ENCODE measurements at regions not wholly inside any gene's neighbourhood (a gene's known extent, or its start where the extent isn't known, plus 50 kb on each side); places are given as distances from the start of the nearest gene placed in this dataset.

DNA sequence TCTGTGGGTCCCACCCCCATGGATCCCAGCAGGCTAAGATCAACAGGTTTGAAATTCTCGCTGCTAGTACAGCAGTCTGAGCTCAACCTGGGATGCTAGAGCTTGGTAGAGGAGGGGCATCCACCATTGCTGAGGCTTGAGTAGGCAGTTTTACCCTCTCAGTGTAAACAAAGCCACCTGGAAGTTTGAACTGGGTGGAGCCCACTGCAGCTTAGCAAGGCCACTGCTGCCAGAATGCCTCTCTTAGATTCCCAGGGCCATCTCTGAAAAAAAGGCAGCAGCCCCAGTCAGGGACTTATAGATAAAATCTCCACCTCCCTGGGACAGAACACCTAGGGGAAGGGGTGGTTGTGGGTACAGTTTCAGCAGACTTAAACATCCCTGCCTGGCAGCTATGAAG, 190.0 kb upstream of the CACNA2D1 start:
- peaks cover 5% of the 10 kb centered on the region for H3K4me1 Mint-ChIP-seq (ENCODE audit: unreplicated experiment)
- H3K27me3 Mint-ChIP-seq (ENCODE audit: unreplicated experiment) = no peaks in the 10 kb centered on the region
- H3K27ac Mint-ChIP-seq (ENCODE audit: unreplicated experiment) = no peak overlapping the region
- no peak overlapping the region for H3K4me3 Mint-ChIP-seq (ENCODE audit: unreplicated experiment)
- DNase-seq (ENCODE audit: low spot score) = no peak
- no peak for TF ChIP-seq CTCF (IDR thresholded peaks at IDR 0.05; ENCODE audit: unreplicated experiment)
- no peaks in the 10 kb centered on the region for H3K9me3 Mint-ChIP-seq (ENCODE audit: unreplicated experiment)
- no peaks in the 10 kb centered on the region for H3K36me3 Mint-ChIP-seq (ENCODE audit: low read depth, unreplicated experiment)

GRCh38 chr7:82631998-82632397, 188.4 kb upstream of the CACNA2D1 start:
- Mint-ChIP-seq H3K27ac (ENCODE audit: unreplicated experiment) (no peak overlapping the region), H3K9me3 (ENCODE audit: unreplicated experiment) (no peaks in the 10 kb centered on the region)
- no peak for TF ChIP-seq CTCF (IDR thresholded peaks at IDR 0.05; ENCODE audit: unreplicated experiment)

DNA sequence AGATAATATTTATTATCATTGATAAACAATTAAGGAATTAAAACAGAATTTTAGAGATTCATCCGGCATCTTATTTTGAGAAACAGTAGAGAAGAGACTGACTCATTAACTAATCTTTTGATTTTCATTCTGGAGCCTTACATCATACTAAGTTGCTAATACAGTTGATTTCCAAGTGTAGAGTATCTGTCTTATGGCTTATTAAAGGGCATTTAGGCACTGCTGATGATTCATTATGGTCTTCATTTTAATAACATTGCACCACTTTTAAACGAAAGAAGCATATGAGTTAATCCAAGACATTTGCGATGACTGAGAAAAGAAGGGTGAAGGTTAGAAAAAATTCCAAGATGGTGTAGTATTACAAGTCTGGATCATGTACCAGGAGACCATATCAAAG, 186.0 kb upstream of the CACNA2D1 start:
- Mint-ChIP-seq H3K4me3 (ENCODE audit: unreplicated experiment) (no peak overlapping the region), H3K9me3 (ENCODE audit: unreplicated experiment) (no peaks in the 10 kb centered on the region), H3K4me1 (ENCODE audit: unreplicated experiment) (peaks cover 5% of the 10 kb centered on the region), H3K36me3 (ENCODE audit: low read depth, unreplicated experiment) (no peaks in the 10 kb centered on the region), H3K27me3 (ENCODE audit: unreplicated experiment) (no peaks in the 10 kb centered on the region), H3K27ac (ENCODE audit: unreplicated experiment) (no peak overlapping the region)
- TF ChIP-seq CTCF (IDR thresholded peaks at IDR 0.05; ENCODE audit: unreplicated experiment) = no peak
- no peak for DNase-seq (ENCODE audit: low spot score)

More at GRCh38 chr7:82631998-82632397, 188.4 kb upstream of the CACNA2D1 start:
- Mint-ChIP-seq H3K27me3 (ENCODE audit: unreplicated experiment) (no peaks in the 10 kb centered on the region), H3K36me3 (ENCODE audit: low read depth, unreplicated experiment) (no peaks in the 10 kb centered on the region), H3K4me1 (ENCODE audit: unreplicated experiment) (peaks cover 5% of the 10 kb centered on the region), H3K4me3 (ENCODE audit: unreplicated experiment) (no peak overlapping the region)
- DNase-seq (ENCODE audit: low spot score) = no peak

GRCh38 chr7:82625377-82625776, 181.8 kb upstream of the CACNA2D1 start:
- Mint-ChIP-seq H3K36me3 (ENCODE audit: low read depth, unreplicated experiment) (no peaks in the 10 kb centered on the region), H3K4me3 (ENCODE audit: unreplicated experiment) (no peak overlapping the region), H3K27me3 (ENCODE audit: unreplicated experiment) (no peaks in the 10 kb centered on the region), H3K27ac (ENCODE audit: unreplicated experiment) (no peak overlapping the region), H3K9me3 (ENCODE audit: unreplicated experiment) (no peaks in the 10 kb centered on the region), H3K4me1 (ENCODE audit: unreplicated experiment) (no peaks in the 10 kb centered on the region)
- DNase-seq (ENCODE audit: low spot score) = no peak
- TF ChIP-seq CTCF (IDR thresholded peaks at IDR 0.05; ENCODE audit: unreplicated experiment) = no peak

DNA sequence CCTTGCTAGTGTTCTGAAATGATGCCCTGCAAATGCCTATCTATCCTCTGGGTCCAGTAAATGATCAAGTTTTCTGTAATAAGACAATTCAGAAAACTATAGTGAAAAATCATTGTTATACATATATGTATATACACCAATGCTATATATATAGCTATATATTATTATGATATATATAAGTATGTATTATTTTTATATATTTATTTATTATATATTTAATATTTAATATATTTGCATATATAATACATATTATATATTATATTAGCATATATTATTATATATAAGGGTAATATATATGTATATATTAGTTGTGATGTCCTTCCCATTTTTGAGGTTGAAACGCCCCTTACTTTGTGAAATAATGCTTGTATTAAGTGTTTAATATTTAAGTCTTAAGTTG, 181.4 kb upstream of the CACNA2D1 start:
- H3K4me1 Mint-ChIP-seq (ENCODE audit: unreplicated experiment) = no peaks in the 10 kb centered on the region
- no peak for DNase-seq (ENCODE audit: low spot score)
- H3K27ac Mint-ChIP-seq (ENCODE audit: unreplicated experiment) = no peak overlapping the region
- no peaks in the 10 kb centered on the region for H3K36me3 Mint-ChIP-seq (ENCODE audit: low read depth, unreplicated experiment)
- H3K4me3 Mint-ChIP-seq (ENCODE audit: unreplicated experiment) = no peak overlapping the region
- H3K27me3 Mint-ChIP-seq (ENCODE audit: unreplicated experiment) = no peaks in the 10 kb centered on the region
- TF ChIP-seq CTCF (IDR thresholded peaks at IDR 0.05; ENCODE audit: unreplicated experiment) = no peak
- H3K9me3 Mint-ChIP-seq (ENCODE audit: unreplicated experiment) = no peaks in the 10 kb centered on the region
